H1 (cell line): ENCODE measurements at regions not wholly inside any gene's neighbourhood (a gene's known extent, or its start where the extent isn't known, plus 50 kb on each side); places are given as distances from the start of the nearest gene placed in this dataset.

Experiments used
- CTCF ChIA-PET: fragments of 300-600 bp; sonication (Branson Sonifier 250); formaldehyde crosslinking; loops from one replicate; lab custom pipeline; 2021; ENCODE audit not compliant: partially characterized antibody; lab: Charles Lee
- POLR2A ChIA-PET: fragments of 300-600 bp; sonication (Branson Sonifier 250); formaldehyde crosslinking; loops from one replicate; lab custom pipeline; 2021; ENCODE audit warnings: inconsistent platforms; ENCODE audit not compliant: partially characterized antibody; lab: Charles Lee
- DNase-seq, 2 experiments: peaks; one replicate each; pipeline versions ENCODE4 v3.0.0 to v3.0.0-alpha.2; 2010 to 2022; ENCODE audit warnings: low spot score in 2 of 2, low read depth in 1 of 2, mixed read lengths in 1 of 2
- FAIRE-seq: peaks from 2 replicates; lab custom pipeline; 2011; peaks lifted over from hg19 to GRCh38; lab: Jason Lieb, UNC
- H2AFZ ChIP-seq: 2 replicates; pipeline ENCODE4 v1.8.1; 2012; ENCODE audit warnings: low read length, inconsistent platforms
- H2AK5ac ChIP-seq: 2 replicates; pipeline ENCODE4 v1.6.1; 2013; ENCODE audit warnings: low read depth, low read length
- H2BK120ac ChIP-seq: replicated peaks from 2 replicates; pipeline ENCODE3; 2013; ENCODE audit warnings: low read depth, low read length, inconsistent platforms
- H2BK12ac ChIP-seq: 2 replicates; pipeline ENCODE4 v1.6.1; 2013; ENCODE audit warnings: low read depth, low read length
- H2BK15ac ChIP-seq: 2 replicates; pipeline ENCODE4 v1.6.1; 2013; ENCODE audit warnings: low read length
- H2BK20ac ChIP-seq: 2 replicates; pipeline ENCODE4 v1.6.1; 2013; ENCODE audit warnings: low read length
- H2BK5ac ChIP-seq: 2 replicates; pipeline ENCODE4 v1.6.1; 2013; ENCODE audit warnings: low read depth, low read length
- H3K14ac ChIP-seq: 2 replicates; pipeline ENCODE4 v1.6.1; 2013; ENCODE audit warnings: inconsistent platforms; ENCODE audit not compliant: insufficient read length
- H3K18ac ChIP-seq: 2 replicates; pipeline ENCODE4 v1.6.1; 2013; ENCODE audit warnings: low read length; ENCODE audit errors: extremely low read depth
- H3K23ac ChIP-seq: 2 replicates; pipeline ENCODE4 v1.6.1; 2013; ENCODE audit warnings: inconsistent platforms; ENCODE audit not compliant: insufficient read length
- H3K23me2 ChIP-seq: 2 replicates; pipeline ENCODE4 v1.6.1; 2013; ENCODE audit warnings: low read depth, low read length
- H3K27ac ChIP-seq: 2 replicates; pipeline ENCODE4 v1.6.1; 2011; ENCODE audit warnings: low read depth, low read length, inconsistent platforms
- H3K27me3 ChIP-seq, 4 experiments: replicated peaks in 1 of 4; 1 replicate in 1 of 4; 2 replicates in 3 of 4; pipeline versions ENCODE4 v1.6.1 to v1.8.1; 2011 to 2013; ENCODE audit warnings: low read length in 3 of 4, mild to moderate bottlenecking in 3 of 4, inconsistent platforms in 2 of 4, mixed read lengths in 2 of 4, moderate library complexity in 1 of 4; ENCODE audit not compliant: control insufficient read depth in 3 of 4, insufficient read depth in 3 of 4; ENCODE audit errors: extremely low read depth in 1 of 4
- H3K36me3 ChIP-seq, 4 experiments: 2 replicates each; pipeline versions ENCODE4 v1.6.1 to v1.8.1; 2011 to 2013; ENCODE audit warnings: mild to moderate bottlenecking in 4 of 4, low read length in 3 of 4, moderate library complexity in 2 of 4, control low read depth in 1 of 4, inconsistent platforms in 1 of 4; ENCODE audit not compliant: insufficient read depth in 4 of 4, control insufficient read depth in 2 of 4
- H3K4ac ChIP-seq: replicated peaks from 2 replicates; pipeline ENCODE3; 2013; ENCODE audit warnings: low read length, low read depth, mixed read lengths, inconsistent platforms; ENCODE audit not compliant: insufficient read length
- H3K4me1 ChIP-seq, 4 experiments: replicated peaks in 1 of 4; 1 replicate in 1 of 4; 2 replicates in 3 of 4; pipeline versions ENCODE4 v1.6.1 to v1.8.1; 2011 to 2013; ENCODE audit warnings: low read length in 3 of 4, inconsistent platforms in 2 of 4, mixed read lengths in 1 of 4; ENCODE audit not compliant: insufficient read depth in 4 of 4, control insufficient read depth in 3 of 4
- H3K4me2 ChIP-seq, 2 experiments: 2 replicates each; pipeline versions ENCODE4 v1.6.1 to v1.8.1; 2011 to 2013; ENCODE audit warnings: low read depth in 2 of 2, low read length in 2 of 2, control low read depth in 1 of 2, inconsistent platforms in 1 of 2, mild to moderate bottlenecking in 1 of 2; ENCODE audit not compliant: insufficient read depth in 1 of 2
- H3K4me3 ChIP-seq, 4 experiments: fragments of 200-600, 300-600 bp in 1 of 4; sonication (generic), shearing (Covaris generic), sonication (Bioruptor Twin) in 1 of 4; 2 replicates each; pipeline versions ENCODE4 v1.5.1 to v1.8.1; 2011 to 2016; ENCODE audit warnings: low read length in 4 of 4, low read depth in 3 of 4, control low read depth in 2 of 4, inconsistent platforms in 2 of 4, mild to moderate bottlenecking in 2 of 4, mixed read lengths in 1 of 4, moderate library complexity in 1 of 4; ENCODE audit not compliant: insufficient read depth in 2 of 4; ENCODE audit errors: extremely low read depth in 1 of 4
- H3K56ac ChIP-seq: replicated peaks from 2 replicates; pipeline ENCODE3; 2013; ENCODE audit warnings: low read depth, mild to moderate bottlenecking, mixed read lengths, low read length, inconsistent platforms; ENCODE audit not compliant: insufficient read length
- H3K79me1 ChIP-seq: 2 replicates; pipeline ENCODE4 v1.6.1; 2013; ENCODE audit warnings: low read depth, low read length, control low read depth
- H3K79me2 ChIP-seq, 2 experiments: 2 replicates each; pipeline versions ENCODE4 v1.6.1 to v1.8.1; 2012 to 2013; ENCODE audit warnings: low read length in 2 of 2, mild to moderate bottlenecking in 2 of 2, inconsistent platforms in 1 of 2; ENCODE audit not compliant: insufficient read depth in 2 of 2, control insufficient read depth in 1 of 2
- H3K9ac ChIP-seq, 4 experiments: replicated peaks in 1 of 4; 1 replicate in 1 of 4; 2 replicates in 3 of 4; pipeline versions ENCODE4 v1.6.1 to v1.8.1; 2011 to 2013; ENCODE audit warnings: low read depth in 3 of 4, low read length in 3 of 4, control low read depth in 2 of 4, mild to moderate bottlenecking in 2 of 4, moderate library complexity in 2 of 4, inconsistent platforms in 1 of 4; ENCODE audit errors: extremely low read depth in 1 of 4
- H3K9me3 ChIP-seq, 2 experiments: 2 replicates each; pipeline versions ENCODE4 v1.6.1 to v1.8.1; 2012 to 2013; ENCODE audit warnings: mild to moderate bottlenecking in 2 of 2, moderate library complexity in 2 of 2, control low read depth in 1 of 2, inconsistent platforms in 1 of 2, low read depth in 1 of 2, low read length in 1 of 2, mixed read lengths in 1 of 2; ENCODE audit not compliant: insufficient read depth in 2 of 2
- H4K20me1 ChIP-seq, 2 experiments: replicated peaks in 1 of 2; 2 replicates each; pipeline versions ENCODE3 to v1.8.1; 2011 to 2013; ENCODE audit warnings: inconsistent platforms in 2 of 2, low read length in 2 of 2, mild to moderate bottlenecking in 1 of 2; ENCODE audit not compliant: insufficient read depth in 2 of 2, control insufficient read depth in 1 of 2
- H4K5ac ChIP-seq: 2 replicates; pipeline ENCODE4 v1.6.1; 2013; ENCODE audit warnings: low read length, low read depth, mixed read lengths, inconsistent platforms; ENCODE audit not compliant: insufficient read length
- H4K8ac ChIP-seq: 2 replicates; pipeline ENCODE4 v1.8.0; 2013; ENCODE audit warnings: mild to moderate bottlenecking, moderate library complexity, low read length, inconsistent platforms; ENCODE audit not compliant: insufficient read depth; ENCODE audit errors: extremely low read depth
- H4K91ac ChIP-seq: replicated peaks from 2 replicates; pipeline ENCODE3; 2013; ENCODE audit warnings: low read length, mixed read lengths, inconsistent platforms; ENCODE audit not compliant: insufficient read length
- CTCF ChIP-seq, 3 experiments: IDR thresholded peaks; 1 replicate in 2 of 3; 2 replicates in 1 of 3; pipeline versions ENCODE4 v1.5.1 to v1.6.1; 2011; ENCODE audit warnings: low read length in 3 of 3, mild to moderate bottlenecking in 3 of 3, inconsistent platforms in 2 of 3, low read depth in 1 of 3, moderate library complexity in 1 of 3; ENCODE audit not compliant: insufficient read depth in 1 of 3; ENCODE audit errors: control extremely low read depth in 1 of 3
- MAFK ChIP-seq: IDR thresholded peaks from 2 replicates; pipeline ENCODE4 v1.6.1; 2012; ENCODE audit warnings: low read depth, mild to moderate bottlenecking, improper control_type of control experiment, low read length
- NANOG ChIP-seq: IDR thresholded peaks from 2 replicates; pipeline ENCODE4 v1.6.1; 2011; ENCODE audit warnings: low read length, low read depth, mild to moderate bottlenecking, inconsistent platforms; ENCODE audit not compliant: insufficient read depth, poor library complexity, severe bottlenecking
- WGBS, 2 experiments: shearing (Covaris generic) in 1 of 2; methylation state at CpG; one replicate each; pipeline versions ENCODE4 v1.1.6 to v1.1.7; 2013 to 2015; ENCODE audit warnings: low lambda C conversion rate in 2 of 2, mixed read lengths in 2 of 2, inconsistent platforms in 1 of 2, low coverage in 1 of 2, missing lambda C conversion rate in 1 of 2; ENCODE audit not compliant: insufficient replicate concordance in 2 of 2, insufficient coverage in 1 of 2, insufficient read length in 1 of 2; ENCODE audit errors: extremely low coverage in 1 of 2, missing lambda C conversion rate in 1 of 2; 5-methylcytosine and 5-hydroxymethylcytosine counted together

GRCh38 chr2:228725031-228725430, 543.5 kb upstream of the SPHKAP start (continued):
- no peak for TF ChIP-seq NANOG

- H2BK120ac ChIP-seq = no peak overlapping the region
- DNase-seq = no peak
- H3K9me3 ChIP-seq = no peaks in the 10 kb centered on the region
- no peak overlapping the region for H3K18ac ChIP-seq
- no peak overlapping the region for H3K4ac ChIP-seq
- H3K79me2 ChIP-seq = no peaks in the 10 kb centered on the region
- no peak for FAIRE-seq
- no peaks in the 10 kb centered on the region for H4K20me1 ChIP-seq
- no peaks in the 10 kb centered on the region for H3K27me3 ChIP-seq
- no peak overlapping the region for H4K8ac ChIP-seq
- no peak overlapping the region for H2BK20ac ChIP-seq
- no peaks in the 10 kb centered on the region for H3K79me1 ChIP-seq
- H3K36me3 ChIP-seq = no peaks in the 10 kb centered on the region
- H3K4me3 ChIP-seq = no peak overlapping the region
- no peak overlapping the region for H2BK5ac ChIP-seq
- no peak overlapping the region for H2BK12ac ChIP-seq
- H3K27ac ChIP-seq = no peak overlapping the region
- no peak overlapping the region for H4K91ac ChIP-seq
- H3K14ac ChIP-seq = no peak overlapping the region
- TF ChIP-seq MAFK = 0 out of 2 replicates have a peak, but pooled peaks have one; percentile 2
- no peak for TF ChIP-seq CTCF (IDR thresholded peaks at IDR 0.05; ENCODE audit: control extremely low read depth in 1 of 3, insufficient read depth in 1 of 3, low read depth in 1 of 3, low read length in 3 of 3)
- H2AK5ac ChIP-seq = no peak overlapping the region
- ChIA-PET POLR2A (no interaction called here), CTCF (no interaction called here)
- H3K23ac ChIP-seq = no peak overlapping the region
- no peak overlapping the region for H4K5ac ChIP-seq
- no peak overlapping the region for H3K9ac ChIP-seq
- 100% methylated on average over 1 of the region's 1 CpG; no CpG with 5 or more reads in 1 of the 2 experiments for WGBS, 2 experiments
- no peak overlapping the region for H2AFZ ChIP-seq
- H3K23me2 ChIP-seq = no peaks in the 10 kb centered on the region
- H3K4me2 ChIP-seq = no peak overlapping the region
- H2BK15ac ChIP-seq = no peak overlapping the region
- no peak overlapping the region for H3K56ac ChIP-seq
- no peaks in the 10 kb centered on the region for H3K4me1 ChIP-seq
Measured at GRCh38 chr2:228723599-228723998, 542.1 kb upstream of the SPHKAP start.
